B cell (primary cell): ENCODE measurements at regions not wholly inside any gene's neighbourhood (a gene's known extent, or its start where the extent isn't known, plus 50 kb on each side); places are given as distances from the start of the nearest gene placed in this dataset.

Experiments used
- ATAC-seq: fragments of 200-7000 bp; cut with Tn5 transposase; one replicate; pipeline ENCODE4 v1.10.0; 2021; ENCODE audit warnings: low read depth, mild to moderate bottlenecking, moderate number of reproducible peaks, moderate library complexity
- CTCF ChIA-PET: fragments of 350-600 bp; sonication (Branson Sonifier 250); formaldehyde crosslinking; loops from one replicate; lab custom pipeline; 2021; ENCODE audit warnings: antibody characterized with exemption, inconsistent platforms; lab: Charles Lee
- POLR2A ChIA-PET: fragments of 350-600 bp; sonication (Branson Sonifier 250); formaldehyde crosslinking; loops from one replicate; lab custom pipeline; 2021; ENCODE audit warnings: antibody characterized with exemption; lab: Charles Lee
- DNase-seq: peaks from one replicate; pipeline ENCODE4 v3.0.0; 2013
- H2AFZ ChIP-seq: 2 replicates; pipeline ENCODE4 v1.6.1; 2012; ENCODE audit warnings: mild to moderate bottlenecking, low read depth, low read length; ENCODE audit not compliant: insufficient read depth, poor library complexity, severe bottlenecking
- H3K27ac ChIP-seq, 2 donors: 1 replicate in 1 of 2; 2 replicates in 1 of 2; pipeline ENCODE4 v1.5.1; 2012 to 2013; ENCODE audit warnings: low read length in 2 of 2, mild to moderate bottlenecking in 2 of 2, moderate library complexity in 1 of 2
- H3K27me3 ChIP-seq, 4 experiments: fragments of 200-600 bp in 1 of 4; sonication (generic) in 1 of 4; replicated peaks in 1 of 4; 1 replicate in 2 of 4; 2 replicates in 2 of 4; pipeline versions ENCODE4 v1.6.1 to v1.7.0; 2013 to 2016; ENCODE audit warnings: low read length in 3 of 4, mild to moderate bottlenecking in 2 of 4, mixed read lengths in 1 of 4, moderate library complexity in 1 of 4; ENCODE audit not compliant: insufficient read depth in 4 of 4, control insufficient read depth in 3 of 4; ENCODE audit errors: control extremely low read depth in 1 of 4
- H3K36me3 ChIP-seq, 2 experiments: replicated peaks in 1 of 2; 1 replicate in 1 of 2; 2 replicates in 1 of 2; pipeline versions ENCODE4 v1.6.1 to v1.7.1; 2013; ENCODE audit warnings: low read length in 1 of 2; ENCODE audit not compliant: insufficient read depth in 2 of 2, control insufficient read depth in 1 of 2; ENCODE audit errors: control extremely low read depth in 1 of 2, extremely low read depth in 1 of 2
- H3K4me1 ChIP-seq, 2 donors: fragments of 200-600 bp in 1 of 2; sonication (generic) in 1 of 2; 1 replicate in 1 of 2; 2 replicates in 1 of 2; pipeline versions ENCODE4 v1.5.1 to v1.6.1; 2013 to 2017; ENCODE audit warnings: low read length in 2 of 2; ENCODE audit not compliant: control insufficient read depth in 2 of 2, insufficient read depth in 2 of 2
- H3K4me2 ChIP-seq: replicated peaks from 2 replicates; pipeline ENCODE3; 2012; ENCODE audit warnings: mild to moderate bottlenecking, low read depth, low read length; ENCODE audit not compliant: poor library complexity, severe bottlenecking
- H3K4me3 ChIP-seq, 5 experiments: fragments of 200-600 bp in 1 of 5; sonication (generic) in 1 of 5; 1 replicate in 3 of 5; 2 replicates in 2 of 5; pipeline versions ENCODE4 v1.5.1 to v1.7.0; 2011 to 2016; ENCODE audit warnings: low read length in 4 of 5, mild to moderate bottlenecking in 4 of 5, low read depth in 2 of 5, control low read depth in 1 of 5, moderate library complexity in 1 of 5; ENCODE audit not compliant: insufficient read depth in 1 of 5; ENCODE audit errors: control extremely low read depth in 1 of 5, extremely low read depth in 1 of 5
- H3K79me2 ChIP-seq: fragments of 200-600 bp; sonication (generic); one replicate; pipeline ENCODE4 v1.6.0; 2016; ENCODE audit warnings: low read length; ENCODE audit not compliant: control insufficient read depth, insufficient read depth
- H3K9ac ChIP-seq: fragments of 200-600 bp; sonication (generic); 2 replicates; pipeline ENCODE4 v1.6.1; 2017; ENCODE audit warnings: mild to moderate bottlenecking, low read length, moderate library complexity
- H3K9me3 ChIP-seq, 3 donors: one replicate each; pipeline versions ENCODE4 v1.6.1 to v1.7.1; 2013; ENCODE audit warnings: low read length in 2 of 3; ENCODE audit not compliant: control insufficient read depth in 2 of 3, insufficient read depth in 1 of 3; ENCODE audit errors: control extremely low read depth in 1 of 3
- H4K20me1 ChIP-seq: 2 replicates; pipeline ENCODE4 v1.6.0; 2012; ENCODE audit warnings: mild to moderate bottlenecking, low read length; ENCODE audit not compliant: insufficient read depth, control insufficient read depth, poor library complexity, severe bottlenecking
- H3K27ac Mint-ChIP-seq: one replicate; pipeline ENCODE4 v1.8.0; 2021; ENCODE audit warnings: mixed read lengths
- H3K27me3 Mint-ChIP-seq: one replicate; pipeline ENCODE4 v1.8.0; 2021; ENCODE audit warnings: mixed read lengths
- H3K4me1 Mint-ChIP-seq: one replicate; pipeline ENCODE4 v1.8.0; 2021; ENCODE audit warnings: mixed read lengths
- H3K4me3 Mint-ChIP-seq: one replicate; pipeline ENCODE4 v1.8.0; 2021; ENCODE audit warnings: mixed read lengths
- H3K9me3 Mint-ChIP-seq: one replicate; pipeline ENCODE4 v1.8.0; 2022; ENCODE audit warnings: mixed read lengths; ENCODE audit not compliant: insufficient read depth
- CTCF ChIP-seq: fragments of 200-600 bp; IDR thresholded peaks from one replicate; pipeline ENCODE4 v1.8.0; 2022; ENCODE audit warnings: antibody characterized with exemption, mild to moderate bottlenecking
- EZH2 ChIP-seq: IDR thresholded peaks from 2 replicates; pipeline ENCODE4 v1.6.1; 2012; ENCODE audit warnings: borderline replicate concordance, low read depth, mild to moderate bottlenecking, moderate library complexity, low read length; ENCODE audit not compliant: insufficient read depth, poor library complexity, severe bottlenecking
- WGBS: methylation state at CpG from one replicate; pipeline ENCODE4 v1.1.5; 2013; ENCODE audit warnings: missing lambda C conversion rate; ENCODE audit not compliant: insufficient coverage; 5-methylcytosine and 5-hydroxymethylcytosine counted together
- intact Hi-C: fragments of 100-400 bp; cut with micrococcal nuclease; formaldehyde crosslinking; loops from one replicate; pipeline ENCODE4 v1.10.0; 2022

DNA sequence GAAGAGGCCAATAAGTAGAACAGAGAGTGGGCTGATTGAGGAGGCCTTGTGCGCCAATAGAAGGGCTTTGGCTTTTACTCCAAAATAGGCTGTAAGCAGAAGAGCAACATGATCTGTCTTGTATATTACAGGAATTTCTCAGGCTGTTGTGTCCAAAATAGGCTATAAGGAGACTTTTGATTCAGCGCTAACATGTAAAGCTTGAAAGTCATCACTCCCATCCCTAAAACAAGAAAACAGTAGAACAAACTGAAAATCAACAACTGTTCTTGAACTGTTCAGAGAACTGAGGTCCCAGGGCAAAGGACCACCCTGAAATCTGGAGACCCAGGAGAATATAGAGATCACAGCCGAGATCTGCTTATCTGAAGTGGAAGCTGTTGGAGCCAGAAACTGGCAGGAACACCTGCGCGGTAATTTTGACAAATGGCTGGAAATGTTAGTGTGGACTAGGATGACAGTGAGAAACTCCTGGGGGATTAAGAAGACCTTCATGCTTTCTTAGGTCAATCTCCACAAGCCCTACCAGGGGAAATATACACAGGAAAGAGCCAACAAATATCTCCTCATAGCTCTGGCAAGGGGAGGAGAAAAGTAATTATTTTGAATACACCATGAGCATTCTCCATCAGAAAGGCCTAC is 258.6 kb downstream of the RBM43 start:
- Mint-ChIP-seq H3K27ac (no peak overlapping the region), H3K4me1 (no peaks in the 10 kb centered on the region), H3K9me3 (no peaks in the 10 kb centered on the region), H3K4me3 (no peak overlapping the region), H3K27me3 (no peaks in the 10 kb centered on the region)
- H3K4me3 ChIP-seq: no peak overlapping the region
- intact Hi-C loops: no loop called here
- DNase-seq: no peak
- WGBS: 95% methylated on average over 5 of the region's 5 CpGs
- H3K9me3 ChIP-seq: no peaks in the 10 kb centered on the region
- H3K27me3 ChIP-seq: no peaks in the 10 kb centered on the region
- no peak for ATAC-seq
- no peak overlapping the region for H2AFZ ChIP-seq
- no peaks in the 10 kb centered on the region for H3K36me3 ChIP-seq
- H3K27ac ChIP-seq: no peak overlapping the region
- H3K4me2 ChIP-seq: no peak overlapping the region
- H3K9ac ChIP-seq: no peak overlapping the region
- H4K20me1 ChIP-seq: no peaks in the 10 kb centered on the region
- CTCF ChIA-PET: no interaction called here
- H3K79me2 ChIP-seq: no peaks in the 10 kb centered on the region
- H3K4me1 ChIP-seq: no peaks in the 10 kb centered on the region
- TF ChIP-seq CTCF (no peak), EZH2 (no peak)
- POLR2A ChIA-PET: no interaction called here

- H3K4me3 Mint-ChIP-seq: no peak overlapping the region
These were observed 263.8 kb downstream of the RBM43 start for GRCh38 chr2:150997702-150998440.

More at GRCh38 chr2:150997702-150998440, 263.8 kb downstream of the RBM43 start:
- CTCF ChIA-PET: no interaction called here
- no peaks in the 10 kb centered on the region for H3K79me2 ChIP-seq
- no CpG with 5 or more reads among the region's 7 CpGs for WGBS
- intact Hi-C loops: no loop called here
- H3K27ac ChIP-seq: no peak overlapping the region
- H3K9me3 ChIP-seq: no peaks in the 10 kb centered on the region
- H3K9ac ChIP-seq: no peak overlapping the region
- H3K4me1 ChIP-seq: no peaks in the 10 kb centered on the region
- no peaks in the 10 kb centered on the region for H3K27me3 ChIP-seq
- H3K36me3 ChIP-seq: no peaks in the 10 kb centered on the region
- ATAC-seq (no peak), DNase-seq (no peak)
- H3K9me3 Mint-ChIP-seq: peaks cover 3% of the 10 kb centered on the region
- H4K20me1 ChIP-seq: no peaks in the 10 kb centered on the region
- H3K4me2 ChIP-seq: no peak overlapping the region
- no peak overlapping the region for H3K27ac Mint-ChIP-seq
- POLR2A ChIA-PET: no interaction called here
- no peaks in the 10 kb centered on the region for H3K27me3 Mint-ChIP-seq
- H3K4me3 ChIP-seq: no peak overlapping the region
- H2AFZ ChIP-seq: no peak overlapping the region
- no peak for TF ChIP-seq EZH2
- TF ChIP-seq CTCF: no peak
- H3K4me1 Mint-ChIP-seq: no peaks in the 10 kb centered on the region
